NCI-H524 treated with DMSO at 0.1 percent for 48 hours (cell line): ENCODE measurements at regions not wholly inside any gene's neighbourhood (a gene's known extent, or its start where the extent isn't known, plus 50 kb on each side); places are given as distances from the start of the nearest gene placed in this dataset.
A peak's percentile ranks its signal among the peaks of the same experiment; 100 is the strongest.
"Not testable (repeated sequence)": the region's sequence is repeated elsewhere in the genome, so short reads cannot be mapped to it uniquely, and the experiment has no call there.

Source experiments
- DNase-seq: peaks from one replicate; lab custom pipeline; 2025; lab: John Stamatoyannopoulos, UW

DNA sequence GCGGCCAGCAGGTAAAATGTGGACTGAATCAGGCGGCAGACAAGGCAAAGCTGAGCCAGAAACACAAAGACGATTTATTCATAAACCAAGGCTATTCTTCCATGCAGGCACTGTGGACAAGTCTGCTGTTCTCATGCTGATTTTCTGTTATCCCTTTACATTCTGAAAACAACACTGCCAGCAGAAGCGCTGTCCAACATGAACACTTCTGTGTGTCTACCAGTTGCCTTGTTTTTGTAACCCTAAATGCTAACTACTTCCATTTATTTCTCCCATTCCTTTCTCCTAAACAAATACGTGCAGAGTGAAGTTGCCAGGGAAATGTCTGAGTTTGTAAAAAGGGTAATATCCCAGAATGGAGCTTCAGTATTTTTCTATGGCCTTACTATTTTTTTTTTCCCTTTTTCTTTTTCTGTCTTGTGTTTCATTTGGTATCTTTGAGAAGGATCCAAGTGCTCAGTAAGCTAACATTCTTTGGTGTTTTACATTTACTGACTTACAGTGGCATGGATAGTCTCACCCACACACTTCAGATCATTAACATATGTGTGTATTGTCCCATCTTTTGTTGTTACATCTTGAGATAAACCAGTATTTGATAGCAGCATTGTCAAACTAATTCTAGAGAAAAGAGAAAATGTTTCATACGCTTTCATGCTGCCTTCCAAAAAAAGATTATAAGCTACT, 1308.9 kb upstream of the MAP3K7 start:
- DNase-seq: no peak

GRCh38 chr6:91886183-91886795, 1299.4 kb upstream of the MAP3K7 start:
- no peak for DNase-seq

GRCh38 chr6:91881791-91882190, 1294.9 kb upstream of the MAP3K7 start:
- not testable (repeated sequence) for DNase-seq

DNA sequence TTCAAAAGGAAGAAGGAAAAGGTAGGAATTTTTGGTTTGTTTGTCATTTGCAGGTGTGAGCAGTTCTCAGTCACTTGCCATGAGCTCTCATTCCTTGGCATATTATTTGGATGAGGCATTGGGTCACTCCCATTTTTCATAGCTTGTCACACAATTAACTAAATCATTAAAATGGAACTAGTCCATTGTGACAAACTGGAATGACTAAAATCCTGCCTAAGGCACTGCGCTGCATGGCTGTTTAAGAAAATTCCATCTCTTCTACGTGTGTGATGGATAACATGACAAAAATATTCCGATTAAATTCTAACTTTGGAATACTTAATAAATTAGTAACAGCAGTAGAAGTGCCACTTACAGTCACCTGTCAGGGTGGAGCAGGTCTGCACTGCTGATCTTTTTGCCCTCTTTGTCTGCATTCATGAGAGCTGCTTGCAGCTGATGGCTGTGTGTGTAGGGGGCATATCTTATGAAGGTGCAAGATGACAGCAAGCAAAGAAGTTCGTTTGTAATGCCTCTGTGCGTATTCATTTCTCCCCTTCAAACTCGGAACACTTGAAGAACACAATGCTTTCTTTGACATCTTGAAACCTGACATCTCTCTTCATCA, 1292.6 kb upstream of the MAP3K7 start:
- DNase-seq: no peak

DNA sequence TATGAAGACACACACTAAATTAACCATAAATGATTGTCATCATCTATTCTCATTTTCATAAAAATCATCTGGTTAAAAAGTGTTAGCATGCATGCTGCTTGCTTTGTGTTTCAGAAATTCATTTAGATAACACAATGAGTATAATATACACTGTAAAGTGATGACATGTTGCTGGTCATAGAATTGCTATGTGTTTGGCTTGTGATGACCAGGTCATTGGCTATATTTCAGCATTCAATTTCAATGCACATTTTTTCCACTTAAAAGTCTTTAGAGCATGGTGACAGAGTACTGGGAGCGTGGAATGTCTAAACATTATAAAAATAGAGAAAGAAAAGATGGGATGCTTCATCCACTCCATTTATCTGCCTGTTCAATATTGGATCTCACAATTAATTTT, 1291.1 kb upstream of the MAP3K7 start:
- no peak for DNase-seq

- no peak for DNase-seq
These were observed 1288.1 kb upstream of the MAP3K7 start for GRCh38 chr6:91874971-91875370.

DNA sequence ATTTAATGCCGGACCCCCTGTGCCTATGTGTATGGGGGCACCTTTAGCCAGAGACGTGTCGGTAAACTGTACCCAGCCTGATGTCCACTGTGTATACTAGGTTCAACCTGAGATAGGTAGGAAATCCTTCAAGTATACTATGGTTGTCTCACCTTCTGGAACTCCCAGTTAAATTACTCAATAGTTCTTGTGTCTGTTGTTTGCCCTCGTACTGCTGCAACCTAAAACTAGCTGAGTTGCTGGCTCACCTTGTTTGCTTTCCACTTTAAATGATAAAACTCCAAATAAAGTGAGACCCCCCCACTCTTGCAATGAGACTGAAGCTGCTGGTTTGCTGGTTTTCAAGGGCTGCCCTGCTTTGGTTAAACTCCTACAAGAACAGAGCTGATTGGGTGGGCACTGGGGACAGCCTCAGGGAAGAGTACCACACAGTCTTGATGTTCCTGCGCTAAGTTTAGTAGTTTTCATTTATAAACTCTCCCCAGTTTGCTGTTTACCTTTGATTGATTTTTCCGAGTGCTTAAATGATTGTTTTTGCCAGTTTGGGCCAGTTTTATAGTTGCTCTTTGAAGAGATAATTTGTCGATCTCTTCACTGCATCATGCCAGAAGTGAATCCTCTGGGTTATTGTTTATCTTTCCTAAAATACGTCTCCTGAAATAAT, 1281.8 kb upstream of the MAP3K7 start:
- no peak for DNase-seq

DNA sequence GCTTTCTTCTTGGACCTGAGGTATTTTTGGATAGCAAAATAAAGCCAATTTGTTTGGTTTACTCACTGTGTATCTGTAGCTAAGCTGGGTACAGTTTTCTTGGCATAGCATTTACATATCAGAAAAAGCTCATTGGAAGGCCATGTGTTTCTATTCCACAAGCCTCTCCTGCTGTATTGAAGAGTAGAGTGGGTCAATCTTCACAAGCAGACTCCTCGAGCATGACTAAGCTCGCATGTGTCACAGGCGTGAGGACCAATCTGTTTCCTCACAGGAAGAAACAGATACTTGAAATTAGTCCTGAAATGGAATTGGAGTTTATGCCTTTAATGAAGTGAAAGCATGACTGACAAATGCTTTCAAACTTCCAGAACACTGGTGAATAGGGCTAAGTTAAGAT, 1279.0 kb upstream of the MAP3K7 start:
- no peak for DNase-seq

GRCh38 chr6:91864911-91865310, 1278.0 kb upstream of the MAP3K7 start:
- DNase-seq: no peak

DNA sequence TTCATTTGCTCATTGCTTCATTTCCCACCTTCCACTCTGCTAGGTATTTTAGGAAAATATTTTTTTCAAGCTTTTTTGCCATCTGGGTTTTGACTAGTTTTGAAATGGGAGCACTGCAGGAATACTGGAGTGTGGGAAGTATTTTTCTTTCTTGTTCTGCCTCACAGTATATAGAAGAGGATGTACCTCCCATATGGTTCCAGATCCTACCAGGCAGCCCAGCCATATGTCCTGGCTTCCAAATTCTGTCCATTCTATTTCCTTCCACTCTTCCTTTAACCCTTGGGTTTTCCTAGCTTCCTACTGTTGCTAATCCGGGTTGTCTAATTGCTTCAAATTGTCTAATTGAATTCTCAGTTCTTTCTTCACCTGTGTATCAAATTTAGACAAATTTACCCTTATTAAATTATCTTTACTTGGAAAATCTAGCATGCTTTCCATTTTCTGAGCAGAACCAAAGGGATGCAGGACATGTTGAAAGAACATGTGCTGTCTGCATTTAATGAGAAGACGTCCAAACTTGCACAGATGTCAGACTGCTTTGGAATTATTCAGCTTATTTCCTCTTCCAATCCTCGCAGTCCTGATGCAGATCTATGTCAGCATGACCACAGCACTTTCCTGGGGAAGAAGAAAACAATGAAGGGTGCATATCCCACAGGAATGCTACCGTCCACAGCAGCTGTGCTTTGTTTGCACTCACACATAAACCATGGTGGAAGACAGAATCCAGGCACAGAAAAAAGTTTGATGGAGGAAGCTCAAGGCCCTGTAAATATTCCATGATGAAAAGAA, 1273.9 kb upstream of the MAP3K7 start:
- DNase-seq: peak; percentile 34

- no peak for DNase-seq
These were observed 1265.4 kb upstream of the MAP3K7 start for GRCh38 chr6:91852252-91852651.

GRCh38 chr6:91834813-91835212, 1247.9 kb upstream of the MAP3K7 start:
- no peak for DNase-seq

- DNase-seq: no peak
These were observed 1240.3 kb upstream of the MAP3K7 start for GRCh38 chr6:91827151-91827550.

- DNase-seq: no peak
These were observed 1239.3 kb upstream of the MAP3K7 start for GRCh38 chr6:91826128-91826527.

DNA sequence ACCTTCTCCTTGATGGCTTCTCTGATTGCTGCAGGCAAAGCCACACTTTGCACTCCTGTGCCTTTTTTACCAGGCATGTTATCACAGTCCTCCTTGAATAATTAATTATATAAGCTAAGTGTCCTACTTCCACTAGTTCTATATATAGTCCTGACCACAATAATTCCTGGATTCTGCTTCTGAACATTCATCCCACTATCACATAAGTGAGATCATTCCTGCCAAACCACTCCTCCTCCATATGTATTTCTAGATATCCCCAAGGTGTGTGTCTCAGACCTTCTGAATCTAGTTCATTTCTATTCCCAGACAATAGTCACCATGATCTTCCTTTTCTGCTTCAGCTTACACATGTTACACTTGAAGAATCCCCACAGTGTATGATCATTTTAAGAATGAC, 1237.5 kb upstream of the MAP3K7 start:
- no peak for DNase-seq

GRCh38 chr6:91822581-91822980, 1235.7 kb upstream of the MAP3K7 start:
- DNase-seq: no peak

DNA sequence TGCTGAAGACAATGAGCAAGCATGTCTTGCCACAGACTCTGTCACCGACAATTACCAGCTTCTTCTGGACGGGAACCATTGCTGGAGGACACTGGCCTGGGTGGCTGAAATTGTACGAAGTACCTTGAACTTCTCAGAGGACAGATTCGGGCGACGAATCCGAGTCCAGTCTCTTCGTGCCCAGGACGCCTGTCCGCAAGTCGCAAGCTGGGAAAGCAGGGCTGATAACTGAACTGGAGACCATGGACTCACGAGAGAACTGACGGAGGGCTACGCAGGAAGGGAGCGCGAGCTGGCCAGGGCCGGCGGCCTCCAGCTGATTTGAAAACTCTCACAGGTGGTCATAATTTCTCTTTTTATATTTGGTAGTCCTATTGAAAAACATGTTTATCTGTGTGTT, 1229.5 kb upstream of the MAP3K7 start:
- DNase-seq: no peak

DNA sequence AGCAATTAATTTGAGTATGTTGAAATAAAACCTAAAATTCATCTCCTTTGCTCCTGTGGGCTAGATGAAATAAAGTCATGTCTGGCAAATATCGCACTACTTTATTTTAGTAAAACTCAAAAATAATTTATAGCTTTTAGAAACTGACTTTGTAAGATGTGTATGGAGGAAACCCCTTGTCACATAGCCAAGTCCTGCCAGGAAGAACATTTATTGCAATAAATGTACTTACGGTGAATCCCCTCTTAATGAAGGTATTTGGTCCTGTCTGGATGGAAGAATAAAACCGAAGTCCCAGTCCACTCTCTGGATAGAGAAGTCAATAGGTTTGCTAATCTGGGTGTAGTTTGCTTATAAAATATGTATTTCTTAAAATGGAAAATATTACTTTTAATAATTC, 1226.8 kb upstream of the MAP3K7 start:
- no peak for DNase-seq

- DNase-seq: no peak
These were observed 1225.9 kb upstream of the MAP3K7 start for GRCh38 chr6:91812596-91813274.

DNA sequence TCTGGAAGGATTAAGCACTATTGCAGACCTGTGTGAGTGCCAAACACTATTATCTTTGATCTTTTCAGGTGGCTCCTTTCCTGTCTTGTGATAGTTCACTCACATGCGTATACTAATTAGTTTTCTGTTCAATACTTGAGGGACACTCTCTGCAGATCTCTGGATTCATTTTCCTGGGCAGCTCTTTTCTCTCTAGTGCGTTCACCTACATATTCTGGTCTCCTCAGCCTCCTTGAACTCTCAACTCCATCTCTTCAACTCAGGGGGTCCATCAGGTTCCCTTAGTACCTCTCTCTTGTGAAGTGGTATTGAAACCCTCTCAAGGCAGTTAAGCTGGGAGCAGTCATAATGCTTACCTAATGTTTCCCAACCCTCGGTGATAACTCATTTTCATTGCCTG, 1218.1 kb upstream of the MAP3K7 start:
- no peak for DNase-seq

- DNase-seq: no peak
These were observed 1215.6 kb upstream of the MAP3K7 start for GRCh38 chr6:91802431-91802830.

- no peak for DNase-seq
These were observed 1209.7 kb upstream of the MAP3K7 start for GRCh38 chr6:91796603-91797002.
